ENCODE measurements at regions not wholly inside any gene's neighbourhood (a gene's known extent, or its start where the extent isn't known, plus 50 kb on each side); places are given as distances from the start of the nearest gene placed in this dataset.

- DNase-seq, result no peak
Measured at GRCh38 chr12:100675432-100675831, 101.9 kb downstream of the GAS2L3 start.

- DNase-seq, result no peak
Measured at GRCh38 chr12:100681074-100681473, 107.6 kb downstream of the GAS2L3 start.

GRCh38 chr12:100682178-100682577 is 108.7 kb downstream of the GAS2L3 start:
- no peak for DNase-seq

GRCh38 chr12:100687686-100688085 is 106.9 kb upstream of the ANO4 start:
- DNase-seq, result no peak

- DNase-seq, result no peak
Measured at GRCh38 chr12:100688451-100688864, 106.1 kb upstream of the ANO4 start.

GRCh38 chr12:100692502-100692901 is 102.1 kb upstream of the ANO4 start:
- no peak for DNase-seq

- no peak for DNase-seq
Measured at GRCh38 chr12:100698518-100698917, 96.1 kb upstream of the ANO4 start.

GRCh38 chr12:100699209-100699608 is 95.4 kb upstream of the ANO4 start:
- no peak for DNase-seq

- no peak for DNase-seq
Measured at GRCh38 chr12:100703337-100703736, 91.2 kb upstream of the ANO4 start.

GRCh38 chr12:100703868-100704267 is 90.7 kb upstream of the ANO4 start:
- no peak for DNase-seq

GRCh38 chr12:100706033-100706432 is 88.5 kb upstream of the ANO4 start:
- DNase-seq, result no peak

- DNase-seq, result no peak
Measured at GRCh38 chr12:100708591-100708990, 86.0 kb upstream of the ANO4 start.

GRCh38 chr12:100715976-100716944 is 78.3 kb upstream of the ANO4 start:
- no peak for DNase-seq

GRCh38 chr12:100716945-100717732 is 77.4 kb upstream of the ANO4 start:
- DNase-seq, result no peak

GRCh38 chr12:100717733-100718067 is 76.9 kb upstream of the ANO4 start:
- DNase-seq, result no peak

- DNase-seq, result no peak
Measured at GRCh38 chr12:100718187-100718586, 76.4 kb upstream of the ANO4 start.

GRCh38 chr12:100720016-100720654 is 74.4 kb upstream of the ANO4 start:
- DNase-seq, result no peak

- peak; percentile 67 for DNase-seq
Measured at GRCh38 chr12:100721169-100721568, 73.4 kb upstream of the ANO4 start.

GRCh38 chr12:100724071-100724470 is 70.5 kb upstream of the ANO4 start:
- no peak for DNase-seq

GRCh38 chr12:100733817-100734593 is 60.6 kb upstream of the ANO4 start:
- DNase-seq, result no peak

GRCh38 chr12:100737168-100737567 is 57.4 kb upstream of the ANO4 start:
- DNase-seq, result no peak

GRCh38 chr12:100738086-100738485 is 56.5 kb upstream of the ANO4 start:
- no peak for DNase-seq
